ENCODE measurements at regions not wholly inside any gene's neighbourhood (a gene's known extent, or its start where the extent isn't known, plus 50 kb on each side); places are given as distances from the start of the nearest gene placed in this dataset.

- TF ChIP-seq CTCF (IDR thresholded peaks at IDR 0.05), result no peak
- TF ChIP-seq POLR2A (IDR thresholded peaks at IDR 0.05), result no peak
Measured at GRCh38 chrX:146056511-146057081, 239.0 kb downstream of the SLITRK2 start.
